K562 (cell line): ENCODE measurements at regions not wholly inside any gene's neighbourhood (a gene's known extent, or its start where the extent isn't known, plus 50 kb on each side); places are given as distances from the start of the nearest gene placed in this dataset.

Experiments
- ATAC-seq: fragments of 200-7000 bp; cut with Tn5 transposase; 3 replicates; pipeline ENCODE4 v1.9.1; 2020; ENCODE audit warnings: moderate library complexity
- BruUV-seq: library from RNA; stranded (reverse); fragments of 400-500 nt; replicated peaks from 2 replicates; lab custom pipeline; 2021; lab: Mats Ljungman, UMichigan
- CTCF ChIA-PET: fragments of 300-600 bp; formaldehyde crosslinking; extraction: SDS; loops from one replicate; lab custom pipeline; 2021; ENCODE audit warnings: low intra/inter-chr PET ratio; lab: Yijun Ruan, JAX
- POLR2A ChIA-PET: fragments of 300-600, 350-650 bp; sonication (Branson Sonifier 250); formaldehyde crosslinking; extraction: SDS; loops from one replicate; lab custom pipeline; 2021; ENCODE audit warnings: antibody characterized with exemption, inconsistent platforms; lab: Yijun Ruan, JAX
- DNase-seq, 4 experiments: peaks; one replicate each; pipeline versions ENCODE4 v3.0.0 to v3.0.0-alpha.2; 2011 to 2018; ENCODE audit warnings: low spot score in 3 of 4, mixed read lengths in 3 of 4; ENCODE audit errors: extremely low read depth in 1 of 4
- FAIRE-seq: peaks from 2 replicates; lab custom pipeline; 2011; peaks lifted over from hg19 to GRCh38; lab: Jason Lieb, UNC
- H2AFZ ChIP-seq: 2 replicates; pipeline ENCODE4 v1.6.0; 2011; ENCODE audit warnings: low read depth, low read length, control low read depth, inconsistent platforms
- H3K27ac ChIP-seq: fragments of 200-600 bp; 3 replicates; pipeline ENCODE4 v1.8.0; 2011; ENCODE audit warnings: low read depth, mild to moderate bottlenecking, control low read depth, inconsistent platforms, low read length, moderate library complexity, mixed read lengths; ENCODE audit errors: extremely low read depth
- H3K27me3 ChIP-seq, 2 experiments: fragments of 300-600 bp in 1 of 2; 2 replicates in 1 of 2; 3 replicates in 1 of 2; pipeline versions ENCODE4 v1.6.0 to v1.8.0; 2011; ENCODE audit warnings: inconsistent platforms in 2 of 2, low read length in 2 of 2, mild to moderate bottlenecking in 1 of 2, mixed read lengths in 1 of 2, moderate library complexity in 1 of 2; ENCODE audit not compliant: control insufficient read depth in 2 of 2, insufficient read depth in 2 of 2
- H3K36me3 ChIP-seq: fragments of 300-600 bp; 3 replicates; pipeline ENCODE4 v1.8.0; 2011; ENCODE audit warnings: mild to moderate bottlenecking, low read length, inconsistent platforms; ENCODE audit not compliant: control insufficient read depth, insufficient read depth
- H3K4me1 ChIP-seq, 2 experiments: fragments of 200-600 bp in 1 of 2; replicated peaks in 1 of 2; 2 replicates in 1 of 2; 3 replicates in 1 of 2; pipeline versions ENCODE4 v1.5.1 to v1.8.0; 2011; ENCODE audit warnings: inconsistent platforms in 2 of 2, low read length in 2 of 2, mild to moderate bottlenecking in 1 of 2, mixed read lengths in 1 of 2, moderate library complexity in 1 of 2; ENCODE audit not compliant: control insufficient read depth in 2 of 2, insufficient read depth in 2 of 2
- H3K4me2 ChIP-seq: 2 replicates; pipeline ENCODE4 v1.6.1; 2011; ENCODE audit warnings: low read length, control low read depth, inconsistent platforms, mixed read lengths; ENCODE audit not compliant: insufficient read depth
- H3K4me3 ChIP-seq: fragments of 200-600 bp; sonication (generic), shearing (Covaris generic); 2 replicates; pipeline ENCODE4 v1.5.1; 2016; ENCODE audit warnings: control low read depth, inconsistent platforms
- H3K79me2 ChIP-seq: fragments of 200-600 bp; 3 replicates; pipeline ENCODE4 v1.8.0; 2011; ENCODE audit warnings: low read length, inconsistent platforms; ENCODE audit not compliant: control insufficient read depth, insufficient read depth
- H3K9ac ChIP-seq, 2 experiments: 2 replicates each; pipeline versions ENCODE4 v1.6.0 to v1.6.1; 2011; ENCODE audit warnings: low read depth in 2 of 2, low read length in 2 of 2, control low read depth in 1 of 2, inconsistent platforms in 1 of 2, mild to moderate bottlenecking in 1 of 2, mixed read lengths in 1 of 2; ENCODE audit not compliant: insufficient read depth in 1 of 2
- H3K9me1 ChIP-seq: one replicate; pipeline ENCODE4 v1.6.0; 2011; ENCODE audit warnings: inconsistent platforms, mild to moderate bottlenecking, low read length, moderate library complexity; ENCODE audit not compliant: control insufficient read depth, insufficient read depth
- H3K9me3 ChIP-seq: replicated peaks from 2 replicates; pipeline ENCODE4 v1.5.1; 2011; ENCODE audit warnings: low read depth, low read length, inconsistent platforms; ENCODE audit not compliant: control insufficient read depth, insufficient read depth
- H4K20me1 ChIP-seq: replicated peaks from 2 replicates; pipeline ENCODE4 v1.6.1; 2011; ENCODE audit warnings: low read length, inconsistent platforms, mixed read lengths; ENCODE audit not compliant: control insufficient read depth, insufficient read depth
- ATF7 ChIP-seq: fragments of 450-650 bp; IDR thresholded peaks from 2 replicates; pipeline ENCODE4 v1.7.1; 2014; ENCODE audit warnings: mild to moderate bottlenecking, moderate library complexity
- DMBX1 ChIP-seq: fragments of 250-450 bp; sonication (Bioruptor Pico); IDR thresholded peaks from 2 replicates; pipeline ENCODE4 v1.8.0; 2022; ENCODE audit warnings: inconsistent platforms, mild to moderate bottlenecking, moderate library complexity, borderline replicate concordance
- ELF4 ChIP-seq: fragments of 450-650 bp; formaldehyde crosslinking; IDR thresholded peaks from 2 replicates; pipeline ENCODE4 v1.4.0; 2022; ENCODE audit warnings: missing genetic modification characterization
- GTF2F1 ChIP-seq: IDR thresholded peaks from 2 replicates; pipeline ENCODE4 v1.6.1; 2011; ENCODE audit warnings: low read depth, low read length, improper control_type of control experiment
- MCM7 ChIP-seq, 2 experiments: fragments of 450-650 bp; IDR thresholded peaks; 2 replicates each; pipeline ENCODE4 v1.6.1; 2016 to 2018
- POLR2AphosphoS2 ChIP-seq: IDR thresholded peaks from 2 replicates; pipeline ENCODE4 v1.6.1; 2012; ENCODE audit warnings: low read length, improper control_type of control experiment
- SRSF3 ChIP-seq: fragments of 200-400 bp; formaldehyde crosslinking; IDR thresholded peaks from 2 replicates; pipeline ENCODE4 v1.6.1; 2016; ENCODE audit warnings: mild to moderate bottlenecking, low read length, moderate library complexity; ENCODE audit not compliant: insufficient read depth
- YY1 ChIP-seq, 3 experiments: IDR thresholded peaks; 2 replicates each; pipeline ENCODE4 v1.6.1; 2011; ENCODE audit warnings: low read length in 2 of 3, mild to moderate bottlenecking in 2 of 3, moderate library complexity in 2 of 3, borderline replicate concordance in 1 of 3, control low read depth in 1 of 3, low read depth in 1 of 3; ENCODE audit not compliant: insufficient read depth in 3 of 3, insufficient replicate concordance in 2 of 3, control insufficient read depth in 1 of 3, insufficient read length in 1 of 3; ENCODE audit errors: extremely low read depth in 1 of 3
- ZNF23 ChIP-seq: fragments of 250-450 bp; sonication (Bioruptor Pico); IDR thresholded peaks from 2 replicates; pipeline ENCODE4 v1.4.0; 2020; ENCODE audit warnings: mild to moderate bottlenecking
- WGBS: fragments of 100-300 bp; shearing (Covaris generic); methylation state at CpG from one replicate; pipeline ENCODE4 v1.1.6; 2016; ENCODE audit warnings: low coverage, mixed read lengths; ENCODE audit not compliant: insufficient coverage; ENCODE audit errors: missing lambda C conversion rate; 5-methylcytosine and 5-hydroxymethylcytosine counted together
- in situ Hi-C: fragments of 300-500 bp; cut with MboI; formaldehyde crosslinking; loops from 4 replicates; pipeline ENCODE4 v1.15.0; 2018; ENCODE audit warnings: inconsistent platforms, mixed read lengths
- intact Hi-C: fragments of 100-400 bp; cut with micrococcal nuclease; formaldehyde crosslinking; loops from 2 replicates; pipeline ENCODE4 v1.14.2; 2022
- TF ChIP-seq, protein P1 (sequence below): fragments of 450-650 bp; IDR thresholded peaks from 2 replicates; pipeline ENCODE4 v1.6.1; 2014; ENCODE audit warnings: low read depth, mild to moderate bottlenecking, moderate library complexity, borderline replicate concordance
- TF ChIP-seq, protein P2 (sequence below), 2 experiments: fragments of 450-650 bp in 1 of 2; sonication (generic) in 1 of 2; formaldehyde crosslinking in 1 of 2; IDR thresholded peaks in 1 of 2; conservative IDR thresholded peaks in 1 of 2; 2 replicates each; pipeline versions ENCODE4 v1.6.1 to v1.8.1; 2016 to 2023; ENCODE audit warnings: mild to moderate bottlenecking in 2 of 2, moderate library complexity in 2 of 2, inconsistent platforms in 1 of 2, missing genetic modification reagents in 1 of 2
- TF ChIP-seq, protein P3 (sequence below): fragments of 450-650 bp; formaldehyde crosslinking; IDR thresholded peaks from 2 replicates; pipeline ENCODE4 v1.4.0; 2020; ENCODE audit warnings: mild to moderate bottlenecking
- TF ChIP-seq, protein P4 (sequence below): fragments of 450-650 bp; formaldehyde crosslinking; conservative IDR thresholded peaks from 2 replicates; pipeline ENCODE4 v1.4.0; 2022; ENCODE audit warnings: mild to moderate bottlenecking, missing genetic modification characterization
- TF ChIP-seq, protein P5 (sequence below): fragments of 250-450 bp; sonication (Bioruptor Pico); IDR thresholded peaks from 2 replicates; pipeline ENCODE4 v1.8.0; 2022; ENCODE audit warnings: inconsistent platforms

DNA sequence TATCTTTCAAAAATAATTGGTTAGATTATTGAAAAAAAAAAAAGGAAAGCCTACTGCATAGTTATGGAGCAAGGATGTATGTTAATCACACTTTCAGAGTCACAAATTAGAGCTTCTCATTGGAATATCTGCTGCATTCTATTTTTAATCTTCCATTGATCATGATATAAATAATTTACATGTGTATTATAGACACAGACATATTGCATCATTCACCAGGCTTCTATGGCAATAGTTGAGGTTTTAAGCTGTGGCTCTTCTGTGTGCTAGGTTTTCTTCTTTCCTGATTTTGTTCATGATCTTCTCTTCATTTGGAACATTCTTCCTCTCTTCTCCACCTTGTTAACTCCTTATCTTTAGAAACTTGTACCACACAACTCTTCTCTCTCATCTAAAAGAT lies 123.2 kb upstream of the HMCN1 start (continued):
- TF ChIP-seq, protein P1, sequence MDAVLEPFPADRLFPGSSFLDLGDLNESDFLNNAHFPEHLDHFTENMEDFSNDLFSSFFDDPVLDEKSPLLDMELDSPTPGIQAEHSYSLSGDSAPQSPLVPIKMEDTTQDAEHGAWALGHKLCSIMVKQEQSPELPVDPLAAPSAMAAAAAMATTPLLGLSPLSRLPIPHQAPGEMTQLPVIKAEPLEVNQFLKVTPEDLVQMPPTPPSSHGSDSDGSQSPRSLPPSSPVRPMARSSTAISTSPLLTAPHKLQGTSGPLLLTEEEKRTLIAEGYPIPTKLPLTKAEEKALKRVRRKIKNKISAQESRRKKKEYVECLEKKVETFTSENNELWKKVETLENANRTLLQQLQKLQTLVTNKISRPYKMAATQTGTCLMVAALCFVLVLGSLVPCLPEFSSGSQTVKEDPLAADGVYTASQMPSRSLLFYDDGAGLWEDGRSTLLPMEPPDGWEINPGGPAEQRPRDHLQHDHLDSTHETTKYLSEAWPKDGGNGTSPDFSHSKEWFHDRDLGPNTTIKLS: no peak
- TF ChIP-seq SRSF3: no peak
- TF ChIP-seq, protein P2, sequence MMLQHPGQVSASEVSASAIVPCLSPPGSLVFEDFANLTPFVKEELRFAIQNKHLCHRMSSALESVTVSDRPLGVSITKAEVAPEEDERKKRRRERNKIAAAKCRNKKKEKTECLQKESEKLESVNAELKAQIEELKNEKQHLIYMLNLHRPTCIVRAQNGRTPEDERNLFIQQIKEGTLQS (IDR thresholded peaks at IDR 0.05): peak; percentile 53
- TF ChIP-seq, protein P2 (CRISPR knock-in tag; conservative IDR thresholded peaks at IDR 0.05): no peak
- TF ChIP-seq, protein P3, sequence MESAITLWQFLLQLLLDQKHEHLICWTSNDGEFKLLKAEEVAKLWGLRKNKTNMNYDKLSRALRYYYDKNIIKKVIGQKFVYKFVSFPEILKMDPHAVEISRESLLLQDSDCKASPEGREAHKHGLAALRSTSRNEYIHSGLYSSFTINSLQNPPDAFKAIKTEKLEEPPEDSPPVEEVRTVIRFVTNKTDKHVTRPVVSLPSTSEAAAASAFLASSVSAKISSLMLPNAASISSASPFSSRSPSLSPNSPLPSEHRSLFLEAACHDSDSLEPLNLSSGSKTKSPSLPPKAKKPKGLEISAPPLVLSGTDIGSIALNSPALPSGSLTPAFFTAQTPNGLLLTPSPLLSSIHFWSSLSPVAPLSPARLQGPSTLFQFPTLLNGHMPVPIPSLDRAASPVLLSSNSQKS (CRISPR knock-in tag): no peak

DNA sequence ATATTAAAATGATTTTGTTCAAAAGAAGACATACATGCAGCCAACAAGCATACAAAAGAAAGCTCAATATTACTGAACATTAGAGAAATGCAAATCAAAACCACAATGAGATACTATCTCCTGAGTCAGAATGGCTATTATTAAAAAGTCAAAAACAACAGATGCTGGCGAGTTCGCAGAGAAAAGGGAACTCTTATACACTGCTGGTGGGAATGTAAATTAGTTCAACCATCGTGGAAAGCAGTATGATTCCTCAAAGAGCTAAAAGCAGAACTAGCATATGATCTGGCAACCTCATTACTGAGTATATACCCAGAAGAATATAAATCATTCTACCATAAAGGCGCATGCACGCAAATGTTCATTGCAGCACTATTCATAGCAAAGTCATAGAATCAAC lies 126.0 kb upstream of the HMCN1 start:
- no peak for TF ChIP-seq GTF2F1
- TF ChIP-seq ATF7: no peak
- TF ChIP-seq ZNF23: no peak
- TF ChIP-seq DMBX1 (CRISPR knock-in tag): no peak
- TF ChIP-seq YY1 (IDR thresholded peaks at IDR 0.05; ENCODE audit: borderline replicate concordance in 1 of 3, control insufficient read depth in 1 of 3, extremely low read depth in 1 of 3, insufficient read depth in 3 of 3, insufficient read length in 1 of 3, insufficient replicate concordance in 2 of 3, low read depth in 1 of 3, low read length in 2 of 3): no peak
- TF ChIP-seq MCM7 (IDR thresholded peaks at IDR 0.05): no peak
- TF ChIP-seq POLR2AphosphoS2: no peak
- TF ChIP-seq ELF4 (CRISPR knock-in tag): no peak
- TF ChIP-seq, protein P4, sequence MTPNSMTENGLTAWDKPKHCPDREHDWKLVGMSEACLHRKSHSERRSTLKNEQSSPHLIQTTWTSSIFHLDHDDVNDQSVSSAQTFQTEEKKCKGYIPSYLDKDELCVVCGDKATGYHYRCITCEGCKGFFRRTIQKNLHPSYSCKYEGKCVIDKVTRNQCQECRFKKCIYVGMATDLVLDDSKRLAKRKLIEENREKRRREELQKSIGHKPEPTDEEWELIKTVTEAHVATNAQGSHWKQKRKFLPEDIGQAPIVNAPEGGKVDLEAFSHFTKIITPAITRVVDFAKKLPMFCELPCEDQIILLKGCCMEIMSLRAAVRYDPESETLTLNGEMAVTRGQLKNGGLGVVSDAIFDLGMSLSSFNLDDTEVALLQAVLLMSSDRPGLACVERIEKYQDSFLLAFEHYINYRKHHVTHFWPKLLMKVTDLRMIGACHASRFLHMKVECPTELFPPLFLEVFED (CRISPR knock-in tag): no peak
- TF ChIP-seq, protein P5, sequence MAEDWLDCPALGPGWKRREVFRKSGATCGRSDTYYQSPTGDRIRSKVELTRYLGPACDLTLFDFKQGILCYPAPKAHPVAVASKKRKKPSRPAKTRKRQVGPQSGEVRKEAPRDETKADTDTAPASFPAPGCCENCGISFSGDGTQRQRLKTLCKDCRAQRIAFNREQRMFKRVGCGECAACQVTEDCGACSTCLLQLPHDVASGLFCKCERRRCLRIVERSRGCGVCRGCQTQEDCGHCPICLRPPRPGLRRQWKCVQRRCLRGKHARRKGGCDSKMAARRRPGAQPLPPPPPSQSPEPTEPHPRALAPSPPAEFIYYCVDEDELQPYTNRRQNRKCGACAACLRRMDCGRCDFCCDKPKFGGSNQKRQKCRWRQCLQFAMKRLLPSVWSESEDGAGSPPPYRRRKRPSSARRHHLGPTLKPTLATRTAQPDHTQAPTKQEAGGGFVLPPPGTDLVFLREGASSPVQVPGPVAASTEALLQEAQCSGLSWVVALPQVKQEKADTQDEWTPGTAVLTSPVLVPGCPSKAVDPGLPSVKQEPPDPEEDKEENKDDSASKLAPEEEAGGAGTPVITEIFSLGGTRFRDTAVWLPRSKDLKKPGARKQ: no peak
- TF ChIP-seq, all 486 proteins: peak for 0
- no peak overlapping the region for H3K4me2 ChIP-seq
- no peaks in the 10 kb centered on the region for H4K20me1 ChIP-seq
- CTCF ChIA-PET: no interaction called here
- POLR2A ChIA-PET: no interaction called here
- no peaks in the 10 kb centered on the region for H3K79me2 ChIP-seq
- DNase-seq: no peak
- no peak for ATAC-seq
- H3K36me3 ChIP-seq: no peaks in the 10 kb centered on the region
- intact Hi-C loops (no loop called here), in situ Hi-C loops (no loop called here)
- H3K27me3 ChIP-seq: 0 out of 5 replicates have a peak, but pooled peaks cover 0 to 4% of the 10 kb centered on the region in 2 experiments
- H3K9me3 ChIP-seq: no peaks in the 10 kb centered on the region
- H3K4me1 ChIP-seq: no peaks in the 10 kb centered on the region
- H2AFZ ChIP-seq: no peak overlapping the region
- no peak for FAIRE-seq
- no peaks in the 10 kb centered on the region for H3K9me1 ChIP-seq
- no peak overlapping the region for H3K4me3 ChIP-seq
- BruUV-seq: no TSS peak
- WGBS: under 1% methylated on average over 5 of the region's 5 CpGs
- no peak overlapping the region for H3K27ac ChIP-seq
- H3K9ac ChIP-seq: no peak overlapping the region
